K562 (cell line): ENCODE measurements at regions not wholly inside any gene's neighbourhood (a gene's known extent, or its start where the extent isn't known, plus 50 kb on each side); places are given as distances from the start of the nearest gene placed in this dataset.
A peak's percentile ranks its signal among the peaks of the same experiment; 100 is the strongest.

ENCODE experiments used
- ATAC-seq: fragments of 200-7000 bp; cut with Tn5 transposase; 3 replicates; pipeline ENCODE4 v1.9.1; 2020; ENCODE audit warnings: moderate library complexity
- BruUV-seq: library from RNA; stranded (reverse); fragments of 400-500 nt; replicated peaks from 2 replicates; lab custom pipeline; 2021; lab: Mats Ljungman, UMichigan
- CTCF ChIA-PET: fragments of 300-600 bp; formaldehyde crosslinking; extraction: SDS; loops from one replicate; lab custom pipeline; 2021; ENCODE audit warnings: low intra/inter-chr PET ratio; lab: Yijun Ruan, JAX
- POLR2A ChIA-PET: fragments of 300-600, 350-650 bp; sonication (Branson Sonifier 250); formaldehyde crosslinking; extraction: SDS; loops from one replicate; lab custom pipeline; 2021; ENCODE audit warnings: antibody characterized with exemption, inconsistent platforms; lab: Yijun Ruan, JAX
- DNase-seq, 4 experiments: peaks; one replicate each; pipeline versions ENCODE4 v3.0.0 to v3.0.0-alpha.2; 2011 to 2018; ENCODE audit warnings: low spot score in 3 of 4, mixed read lengths in 3 of 4; ENCODE audit errors: extremely low read depth in 1 of 4
- FAIRE-seq: peaks from 2 replicates; lab custom pipeline; 2011; peaks lifted over from hg19 to GRCh38; lab: Jason Lieb, UNC
- H2AFZ ChIP-seq: 2 replicates; pipeline ENCODE4 v1.6.0; 2011; ENCODE audit warnings: low read depth, low read length, control low read depth, inconsistent platforms
- H3K27ac ChIP-seq: fragments of 200-600 bp; 3 replicates; pipeline ENCODE4 v1.8.0; 2011; ENCODE audit warnings: low read depth, mild to moderate bottlenecking, control low read depth, inconsistent platforms, low read length, moderate library complexity, mixed read lengths; ENCODE audit errors: extremely low read depth
- H3K27me3 ChIP-seq, 2 experiments: fragments of 300-600 bp in 1 of 2; 2 replicates in 1 of 2; 3 replicates in 1 of 2; pipeline versions ENCODE4 v1.6.0 to v1.8.0; 2011; ENCODE audit warnings: inconsistent platforms in 2 of 2, low read length in 2 of 2, mild to moderate bottlenecking in 1 of 2, mixed read lengths in 1 of 2, moderate library complexity in 1 of 2; ENCODE audit not compliant: control insufficient read depth in 2 of 2, insufficient read depth in 2 of 2
- H3K36me3 ChIP-seq: fragments of 300-600 bp; 3 replicates; pipeline ENCODE4 v1.8.0; 2011; ENCODE audit warnings: mild to moderate bottlenecking, low read length, inconsistent platforms; ENCODE audit not compliant: control insufficient read depth, insufficient read depth
- H3K4me1 ChIP-seq, 2 experiments: fragments of 200-600 bp in 1 of 2; replicated peaks in 1 of 2; 2 replicates in 1 of 2; 3 replicates in 1 of 2; pipeline versions ENCODE4 v1.5.1 to v1.8.0; 2011; ENCODE audit warnings: inconsistent platforms in 2 of 2, low read length in 2 of 2, mild to moderate bottlenecking in 1 of 2, mixed read lengths in 1 of 2, moderate library complexity in 1 of 2; ENCODE audit not compliant: control insufficient read depth in 2 of 2, insufficient read depth in 2 of 2
- H3K4me2 ChIP-seq: 2 replicates; pipeline ENCODE4 v1.6.1; 2011; ENCODE audit warnings: low read length, control low read depth, inconsistent platforms, mixed read lengths; ENCODE audit not compliant: insufficient read depth
- H3K4me3 ChIP-seq: fragments of 200-600 bp; sonication (generic), shearing (Covaris generic); 2 replicates; pipeline ENCODE4 v1.5.1; 2016; ENCODE audit warnings: control low read depth, inconsistent platforms
- H3K79me2 ChIP-seq: fragments of 200-600 bp; 3 replicates; pipeline ENCODE4 v1.8.0; 2011; ENCODE audit warnings: low read length, inconsistent platforms; ENCODE audit not compliant: control insufficient read depth, insufficient read depth
- H3K9ac ChIP-seq, 2 experiments: 2 replicates each; pipeline versions ENCODE4 v1.6.0 to v1.6.1; 2011; ENCODE audit warnings: low read depth in 2 of 2, low read length in 2 of 2, control low read depth in 1 of 2, inconsistent platforms in 1 of 2, mild to moderate bottlenecking in 1 of 2, mixed read lengths in 1 of 2; ENCODE audit not compliant: insufficient read depth in 1 of 2
- H3K9me1 ChIP-seq: one replicate; pipeline ENCODE4 v1.6.0; 2011; ENCODE audit warnings: inconsistent platforms, mild to moderate bottlenecking, low read length, moderate library complexity; ENCODE audit not compliant: control insufficient read depth, insufficient read depth
- H3K9me3 ChIP-seq: replicated peaks from 2 replicates; pipeline ENCODE4 v1.5.1; 2011; ENCODE audit warnings: low read depth, low read length, inconsistent platforms; ENCODE audit not compliant: control insufficient read depth, insufficient read depth
- H4K20me1 ChIP-seq: replicated peaks from 2 replicates; pipeline ENCODE4 v1.6.1; 2011; ENCODE audit warnings: low read length, inconsistent platforms, mixed read lengths; ENCODE audit not compliant: control insufficient read depth, insufficient read depth
- AFF1 ChIP-seq, 2 experiments: fragments of 450-650 bp; IDR thresholded peaks; 2 replicates each; pipeline ENCODE4 v1.6.1; 2018; ENCODE audit warnings: mild to moderate bottlenecking in 2 of 2, low read depth in 1 of 2; ENCODE audit not compliant: partially characterized antibody in 2 of 2
- ATF7 ChIP-seq: fragments of 450-650 bp; IDR thresholded peaks from 2 replicates; pipeline ENCODE4 v1.7.1; 2014; ENCODE audit warnings: mild to moderate bottlenecking, moderate library complexity
- E2F5 ChIP-seq: sonication (generic); formaldehyde crosslinking; IDR thresholded peaks from 2 replicates; pipeline ENCODE4 v1.8.0; 2022; ENCODE audit warnings: mild to moderate bottlenecking, missing genetic modification reagents
- EZH2 ChIP-seq: IDR thresholded peaks from 2 replicates; pipeline ENCODE4 v1.6.1; 2012; ENCODE audit warnings: low read depth, mild to moderate bottlenecking, inconsistent platforms, low read length, borderline replicate concordance
- KDM1A ChIP-seq, 2 experiments: fragments of 450-650 bp; IDR thresholded peaks; 2 replicates each; pipeline ENCODE4 v1.6.1; 2016; ENCODE audit warnings: mild to moderate bottlenecking in 2 of 2
- NKRF ChIP-seq: fragments of 450-650 bp; IDR thresholded peaks from 2 replicates; pipeline ENCODE4 v1.6.1; 2016; ENCODE audit warnings: borderline replicate concordance
- ZNF143 ChIP-seq: sonication (generic); formaldehyde crosslinking; IDR thresholded peaks from 2 replicates; pipeline ENCODE4 v1.9.0; 2022; ENCODE audit warnings: mild to moderate bottlenecking, missing genetic modification reagents
- ZNF274 ChIP-seq: IDR thresholded peaks from 2 replicates; pipeline ENCODE4 v1.6.1; 2011; ENCODE audit warnings: low read depth, mild to moderate bottlenecking, low read length, moderate library complexity, borderline replicate concordance
- WGBS: fragments of 100-300 bp; shearing (Covaris generic); methylation state at CpG from one replicate; pipeline ENCODE4 v1.1.6; 2016; ENCODE audit warnings: low coverage, mixed read lengths; ENCODE audit not compliant: insufficient coverage; ENCODE audit errors: missing lambda C conversion rate; 5-methylcytosine and 5-hydroxymethylcytosine counted together
- in situ Hi-C: fragments of 300-500 bp; cut with MboI; formaldehyde crosslinking; loops from 4 replicates; pipeline ENCODE4 v1.15.0; 2018; ENCODE audit warnings: inconsistent platforms, mixed read lengths
- intact Hi-C: fragments of 100-400 bp; cut with micrococcal nuclease; formaldehyde crosslinking; loops from 2 replicates; pipeline ENCODE4 v1.14.2; 2022

GRCh38 chr2:44103639-44104038 lies 65.0 kb upstream of the PPM1B start (continued):
- no peak for TF ChIP-seq E2F5 (CRISPR knock-in tag)

GRCh38 chr2:44104855-44105271 lies 63.8 kb upstream of the PPM1B start:
- Histone ChIP-seq H3K4me3 (no peak overlapping the region), H3K4me1 (no peaks in the 10 kb centered on the region), H3K9ac (no peak overlapping the region), H3K9me1 (no peaks in the 10 kb centered on the region), H3K27ac (no peak overlapping the region), H3K79me2 (no peaks in the 10 kb centered on the region), H3K9me3 (no peaks in the 10 kb centered on the region), H3K27me3 (peaks cover 30% of the 10 kb centered on the region in 2 experiments; a peak in 4 of 5 replicates), H2AFZ (no peak overlapping the region), H4K20me1 (no peaks in the 10 kb centered on the region), H3K4me2 (no peak overlapping the region), H3K36me3 (no peaks in the 10 kb centered on the region)
- intact Hi-C loops: no loop called here
- FAIRE-seq (no peak), ATAC-seq (no peak), DNase-seq (no peak)
- no peak for TF ChIP-seq ATF7
- no peak for TF ChIP-seq ZNF143 (CRISPR knock-in tag)
- TF ChIP-seq KDM1A (IDR thresholded peaks at IDR 0.05): 0 out of 4 replicates have a peak, but pooled peaks of 1 of the 2 experiments have one; percentile 17
- no peak for TF ChIP-seq NKRF
- no peak for TF ChIP-seq AFF1 (IDR thresholded peaks at IDR 0.05; ENCODE audit: low read depth in 1 of 2, partially characterized antibody in 2 of 2)
- no peak for TF ChIP-seq ZNF274
- TF ChIP-seq EZH2: no peak
- in situ Hi-C loops: no loop called here
- no TSS peak for BruUV-seq
- 0% methylated on average over 1 of the region's 1 CpG for WGBS
- ChIA-PET POLR2A (no interaction called here), CTCF (no interaction called here)
